ENCODE measurements at regions not wholly inside any gene's neighbourhood (a gene's known extent, or its start where the extent isn't known, plus 50 kb on each side); places are given as distances from the start of the nearest gene placed in this dataset.

GRCh38 chr7:155916926-155917655 is 104.8 kb upstream of the SHH start (continued):
- TF ChIP-seq, protein P1, sequence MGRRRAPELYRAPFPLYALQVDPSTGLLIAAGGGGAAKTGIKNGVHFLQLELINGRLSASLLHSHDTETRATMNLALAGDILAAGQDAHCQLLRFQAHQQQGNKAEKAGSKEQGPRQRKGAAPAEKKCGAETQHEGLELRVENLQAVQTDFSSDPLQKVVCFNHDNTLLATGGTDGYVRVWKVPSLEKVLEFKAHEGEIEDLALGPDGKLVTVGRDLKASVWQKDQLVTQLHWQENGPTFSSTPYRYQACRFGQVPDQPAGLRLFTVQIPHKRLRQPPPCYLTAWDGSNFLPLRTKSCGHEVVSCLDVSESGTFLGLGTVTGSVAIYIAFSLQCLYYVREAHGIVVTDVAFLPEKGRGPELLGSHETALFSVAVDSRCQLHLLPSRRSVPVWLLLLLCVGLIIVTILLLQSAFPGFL (CRISPR knock-in tag; IDR thresholded peaks at IDR 0.05), result no peak
- no peak for TF ChIP-seq ZFP62 (CRISPR knock-in tag; IDR thresholded peaks at IDR 0.05)
- no peak for TF ChIP-seq NBN (conservative IDR thresholded peaks at IDR 0.05)
- no peak for TF ChIP-seq THAP9 (CRISPR knock-in tag; IDR thresholded peaks at IDR 0.05; ENCODE audit: borderline replicate concordance)
- TF ChIP-seq MIER3 (CRISPR knock-in tag; IDR thresholded peaks at IDR 0.05; ENCODE audit: borderline replicate concordance), result no peak
- no peak for TF ChIP-seq HNRNPK (IDR thresholded peaks at IDR 0.05; ENCODE audit: low read depth, low read length, poor library complexity, severe bottlenecking)
- no peak for TF ChIP-seq ZNF367 (CRISPR knock-in tag; IDR thresholded peaks at IDR 0.05; ENCODE audit: borderline replicate concordance)
- no peak for TF ChIP-seq ZNF709 (CRISPR knock-in tag; IDR thresholded peaks at IDR 0.05)
- no peak for TF ChIP-seq THAP8 (CRISPR knock-in tag; IDR thresholded peaks at IDR 0.05; ENCODE audit: borderline replicate concordance)
- TF ChIP-seq, protein P2, sequence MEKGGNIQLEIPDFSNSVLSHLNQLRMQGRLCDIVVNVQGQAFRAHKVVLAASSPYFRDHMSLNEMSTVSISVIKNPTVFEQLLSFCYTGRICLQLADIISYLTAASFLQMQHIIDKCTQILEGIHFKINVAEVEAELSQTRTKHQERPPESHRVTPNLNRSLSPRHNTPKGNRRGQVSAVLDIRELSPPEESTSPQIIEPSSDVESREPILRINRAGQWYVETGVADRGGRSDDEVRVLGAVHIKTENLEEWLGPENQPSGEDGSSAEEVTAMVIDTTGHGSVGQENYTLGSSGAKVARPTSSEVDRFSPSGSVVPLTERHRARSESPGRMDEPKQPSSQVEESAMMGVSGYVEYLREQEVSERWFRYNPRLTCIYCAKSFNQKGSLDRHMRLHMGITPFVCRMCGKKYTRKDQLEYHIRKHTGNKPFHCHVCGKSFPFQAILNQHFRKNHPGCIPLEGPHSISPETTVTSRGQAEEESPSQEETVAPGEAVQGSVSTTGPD (CRISPR knock-in tag; IDR thresholded peaks at IDR 0.05), result no peak
- TF ChIP-seq POLR2AphosphoS5 (IDR thresholded peaks at IDR 0.05; ENCODE audit: low read depth, low read length), result no peak

All from HepG2 (cell line).